ENCODE measurements at regions not wholly inside any gene's neighbourhood (a gene's known extent, or its start where the extent isn't known, plus 50 kb on each side); places are given as distances from the start of the nearest gene placed in this dataset.
"Not testable (repeated sequence)": the region's sequence is repeated elsewhere in the genome, so short reads cannot be mapped to it uniquely, and the experiment has no call there.

DNA sequence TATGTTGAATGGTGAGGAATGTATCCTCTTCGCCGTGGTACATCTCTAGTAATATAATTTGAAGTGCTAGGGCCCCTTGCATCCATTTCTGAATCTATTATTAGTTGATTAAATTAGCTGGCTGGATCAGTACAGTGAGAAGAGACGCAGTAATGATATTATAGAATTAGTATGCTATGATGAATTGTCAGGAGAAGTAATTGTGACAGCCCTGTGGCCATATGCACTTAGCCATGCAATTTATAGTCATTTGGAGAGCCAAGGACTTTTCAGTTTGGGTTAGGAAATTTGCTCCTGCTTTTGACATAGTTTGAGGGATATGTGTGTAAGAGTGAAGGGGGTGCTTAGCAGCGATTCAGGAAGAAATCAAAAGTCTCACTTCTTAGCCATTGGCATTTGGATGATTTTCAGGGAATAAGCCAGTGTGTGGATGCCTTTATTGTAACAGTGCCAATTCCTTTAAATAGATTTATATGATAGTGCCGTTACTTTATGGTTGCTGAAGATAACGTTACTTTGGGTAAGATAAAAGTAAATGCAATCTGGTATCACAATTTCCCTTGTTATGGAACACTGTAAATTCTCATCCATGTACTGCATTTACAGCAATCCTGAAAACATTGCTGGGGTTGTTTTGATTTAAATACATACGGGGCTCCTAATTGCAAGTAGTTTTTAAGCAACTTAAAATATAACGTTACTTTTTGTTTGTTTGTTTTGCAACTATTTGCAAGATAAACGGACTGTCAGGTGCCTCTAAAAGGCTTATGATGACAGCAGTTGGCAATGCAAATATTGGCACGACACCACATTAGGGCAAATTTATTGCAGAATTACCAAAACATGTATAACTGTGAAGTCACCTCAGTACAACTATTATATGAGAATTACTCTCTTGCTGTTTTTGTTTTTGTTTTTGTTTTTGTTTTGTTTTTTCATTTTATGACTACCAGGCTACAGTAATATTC, 875.4 kb upstream of the WWC1 start:
- DNase-seq (ENCODE audit: low spot score), result no peak

GRCh38 chr5:167417662-167418061, 873.8 kb upstream of the WWC1 start:
- no peak for DNase-seq (ENCODE audit: low spot score)

DNA sequence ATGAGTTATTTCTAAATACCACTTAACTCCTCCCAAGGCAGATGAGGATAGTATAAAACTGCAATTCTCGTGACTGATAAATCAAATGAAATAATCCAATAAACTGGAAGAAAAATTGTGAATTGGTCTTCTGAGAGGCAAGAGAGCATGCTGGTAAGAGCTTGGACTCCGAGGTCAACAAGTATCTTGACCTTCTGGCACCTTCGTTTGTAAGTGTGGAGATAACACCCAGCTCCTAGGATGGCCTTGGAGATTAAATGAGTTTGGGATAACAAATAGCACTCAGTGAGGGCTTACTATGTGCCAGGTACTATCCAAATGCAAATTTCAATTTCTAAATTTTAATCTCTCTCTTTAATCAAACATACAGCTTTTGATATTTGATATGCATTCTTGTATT, 866.3 kb upstream of the WWC1 start:
- DNase-seq (ENCODE audit: low spot score), result no peak

DNA sequence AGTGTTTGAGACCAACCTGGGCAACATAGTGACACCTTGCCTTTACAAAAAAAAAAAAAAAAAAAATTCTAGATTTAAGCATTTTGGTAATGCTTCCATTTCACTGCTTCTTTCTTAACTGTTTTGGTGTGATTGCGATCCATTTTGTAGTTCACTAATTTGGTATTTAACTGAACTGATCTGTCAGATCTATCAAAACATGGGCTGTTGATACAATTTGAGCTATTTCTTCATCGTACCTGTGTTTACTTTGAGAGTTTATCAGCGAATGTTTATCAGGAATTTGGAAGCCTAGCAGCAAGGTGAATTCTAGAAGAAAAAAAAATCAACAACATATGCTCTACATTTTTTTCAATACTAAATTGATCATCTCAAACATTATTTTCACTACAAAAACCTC, 864.9 kb upstream of the WWC1 start:
- no peak for DNase-seq (ENCODE audit: low spot score)

GRCh38 chr5:167427641-167428040, 863.8 kb upstream of the WWC1 start:
- not testable (repeated sequence) for DNase-seq (ENCODE audit: low spot score)

DNA sequence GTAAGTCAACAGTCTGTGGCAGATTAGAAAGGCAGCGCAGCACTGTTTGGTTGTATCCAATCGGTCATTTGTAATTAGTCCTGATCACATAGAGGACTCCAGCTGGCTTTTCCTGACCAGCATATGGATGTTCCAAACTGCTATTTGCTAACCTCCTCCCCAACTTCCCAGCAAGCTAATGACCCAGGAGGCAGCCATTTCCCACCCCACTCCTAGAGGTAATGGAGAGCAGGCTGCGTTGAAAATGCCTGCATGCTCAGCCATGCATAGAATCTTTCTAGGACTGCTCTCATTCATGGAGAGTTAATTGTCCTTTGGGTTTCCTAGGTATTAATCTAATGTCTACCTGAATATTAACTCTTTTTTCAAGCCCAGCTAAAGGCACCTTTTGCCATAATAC, 850.6 kb upstream of the WWC1 start:
- no peak for DNase-seq (ENCODE audit: low spot score)

GRCh38 chr5:167442922-167443321, 848.5 kb upstream of the WWC1 start:
- no peak for DNase-seq (ENCODE audit: low spot score)

GRCh38 chr5:167447466-167448375, 843.7 kb upstream of the WWC1 start:
- DNase-seq (ENCODE audit: low spot score), result no peak

GRCh38 chr5:167448376-167448775, 843.1 kb upstream of the WWC1 start:
- no peak for DNase-seq (ENCODE audit: low spot score)

DNA sequence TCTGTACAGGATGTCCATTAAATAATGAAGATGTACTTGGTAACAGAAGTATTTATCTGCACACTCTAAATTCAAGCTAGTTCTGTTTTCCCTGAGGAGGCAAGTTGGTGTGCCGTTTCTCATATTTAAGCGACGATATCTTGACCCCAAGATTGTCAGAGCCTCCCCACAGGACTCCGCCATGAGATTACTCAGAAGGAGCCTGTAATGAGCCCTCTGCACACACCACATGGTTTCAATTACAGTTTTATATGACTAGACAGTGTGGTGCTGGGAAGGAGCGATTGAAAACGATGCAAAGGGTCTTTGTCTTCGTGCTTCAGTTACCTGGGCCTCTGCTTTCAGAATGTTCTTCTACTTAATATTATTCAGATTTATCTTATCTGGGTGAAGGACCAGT, 840.4 kb upstream of the WWC1 start:
- no peak for DNase-seq (ENCODE audit: low spot score)

- DNase-seq (ENCODE audit: low spot score), result no peak
Measured at GRCh38 chr5:167452136-167452535, 839.3 kb upstream of the WWC1 start.

- DNase-seq (ENCODE audit: low spot score), result no peak
Measured at GRCh38 chr5:167453246-167454030, 838.0 kb upstream of the WWC1 start.

DNA sequence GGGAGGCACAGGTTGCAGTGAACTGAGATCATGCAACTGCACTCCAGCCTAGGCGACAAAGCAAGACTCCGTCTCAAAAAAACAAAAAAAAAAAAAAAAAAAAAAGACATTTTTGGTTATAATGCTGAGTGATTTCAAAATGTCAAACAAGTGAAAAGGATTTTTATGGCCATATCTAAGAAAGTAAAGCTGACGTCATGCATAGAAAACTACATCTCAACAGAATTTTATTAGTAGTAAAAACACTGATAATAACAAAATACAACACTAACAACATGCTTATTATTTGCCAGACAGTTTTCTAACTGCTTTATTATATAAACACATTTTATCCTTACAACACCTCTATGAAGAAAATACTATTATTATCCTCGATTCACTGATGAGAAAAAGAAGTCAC, 833.0 kb upstream of the WWC1 start:
- DNase-seq (ENCODE audit: low spot score), result no peak

GRCh38 chr5:167460449-167461020, 830.9 kb upstream of the WWC1 start:
- no peak for DNase-seq (ENCODE audit: low spot score)

DNA sequence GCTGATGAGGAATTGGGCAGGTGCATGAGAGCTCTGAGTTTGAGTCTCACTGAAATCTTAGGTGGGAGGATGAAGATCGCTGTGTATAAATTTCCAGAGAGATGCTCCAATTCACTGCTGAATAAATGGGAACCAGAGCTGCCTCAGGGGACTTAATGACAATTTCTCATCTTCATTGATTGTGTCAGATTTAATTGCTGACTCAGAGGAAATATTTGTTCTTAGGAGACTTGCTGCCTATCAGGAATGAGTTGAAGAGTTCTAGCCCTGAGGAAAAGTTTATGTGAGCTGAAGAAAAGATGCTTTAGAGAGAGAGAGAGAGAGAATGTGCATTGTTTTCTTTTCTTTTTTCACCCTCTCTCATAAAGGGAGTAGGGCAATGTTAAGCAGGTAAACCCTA, 827.5 kb upstream of the WWC1 start:
- DNase-seq (ENCODE audit: low spot score), result no peak

DNA sequence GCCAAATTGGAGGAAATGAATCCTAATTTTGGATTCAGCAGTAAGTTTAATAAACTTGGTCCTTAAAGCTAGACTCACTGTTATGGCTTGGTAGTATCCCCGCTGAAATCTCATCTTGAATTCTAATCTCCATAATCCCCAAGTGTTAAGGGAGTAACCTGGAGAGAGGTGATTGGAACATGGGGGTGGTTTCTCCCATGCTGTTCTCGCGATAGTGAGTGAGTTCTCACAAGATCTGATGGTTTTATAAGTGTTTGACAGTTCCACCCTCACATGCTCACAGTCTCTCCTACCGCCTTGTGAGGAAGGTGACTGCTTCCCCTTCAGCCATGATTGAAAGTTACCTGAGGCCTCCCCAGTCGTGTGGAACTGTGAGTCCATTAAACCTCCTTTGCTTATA, 824.5 kb upstream of the WWC1 start:
- DNase-seq (ENCODE audit: low spot score), result no peak

- DNase-seq (ENCODE audit: low spot score), result no peak
Measured at GRCh38 chr5:167472566-167473108, 818.8 kb upstream of the WWC1 start.

GRCh38 chr5:167478188-167478587, 813.3 kb upstream of the WWC1 start:
- DNase-seq (ENCODE audit: low spot score), result no peak

GRCh38 chr5:167479779-167480178, 811.7 kb upstream of the WWC1 start:
- DNase-seq (ENCODE audit: low spot score), result no peak

DNA sequence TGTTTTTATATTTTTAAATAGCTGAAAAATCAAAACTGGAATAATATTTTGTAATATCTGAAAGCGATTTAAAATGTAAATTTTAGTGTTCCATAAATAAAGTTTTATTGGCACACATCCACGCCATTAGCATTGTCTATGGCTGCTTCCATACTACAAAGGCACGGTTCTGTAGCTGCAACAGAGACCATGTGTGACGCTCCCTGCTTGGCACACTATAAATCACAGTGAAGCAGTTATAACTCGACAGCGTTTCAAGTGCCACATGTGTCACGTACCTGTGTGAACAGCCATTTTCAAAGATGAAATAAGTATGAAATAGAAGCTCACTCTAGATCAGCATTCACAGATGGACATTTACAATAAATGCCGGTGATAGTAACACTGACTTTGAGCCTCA, 810.1 kb upstream of the WWC1 start:
- DNase-seq (ENCODE audit: low spot score), result no peak

GRCh38 chr5:167482555-167482954, 808.9 kb upstream of the WWC1 start:
- no peak for DNase-seq (ENCODE audit: low spot score)
